Karpas-422 (cell line): ENCODE measurements at regions not wholly inside any gene's neighbourhood (a gene's known extent, or its start where the extent isn't known, plus 50 kb on each side); places are given as distances from the start of the nearest gene placed in this dataset.
"Not testable (repeated sequence)": the region's sequence is repeated elsewhere in the genome, so short reads cannot be mapped to it uniquely, and the experiment has no call there.

Experiments used
- DNase-seq: peaks from one replicate; pipeline ENCODE4 v3.0.0-alpha.2; 2015
- H2AFZ ChIP-seq: fragments of 200-600 bp; sonication (generic); 2 replicates; pipeline ENCODE4 v1.6.1; 2014; ENCODE audit warnings: antibody characterized with exemption, low read length, mixed read lengths
- H3K27ac ChIP-seq: fragments of 200-600 bp; sonication (generic); 2 replicates; pipeline ENCODE4 v1.5.1; 2014; ENCODE audit warnings: mild to moderate bottlenecking, low read length, moderate library complexity
- H3K27me3 ChIP-seq: fragments of 200-600 bp; sonication (generic); 2 replicates; pipeline ENCODE4 v1.6.1; 2014; ENCODE audit warnings: low read length, mixed read lengths
- H3K36me3 ChIP-seq: fragments of 200-600 bp; sonication (generic); 2 replicates; pipeline ENCODE4 v1.6.1; 2014; ENCODE audit warnings: low read length, mixed read lengths; ENCODE audit not compliant: insufficient read depth
- H3K4me1 ChIP-seq: fragments of 200-600 bp; sonication (generic); 2 replicates; pipeline ENCODE4 v1.6.1; 2014; ENCODE audit warnings: mild to moderate bottlenecking, low read length, mixed read lengths
- H3K4me2 ChIP-seq: fragments of 200-600 bp; sonication (generic); 2 replicates; pipeline ENCODE4 v1.6.1; 2014; ENCODE audit warnings: low read length, low read depth, mild to moderate bottlenecking; ENCODE audit not compliant: poor library complexity, severe bottlenecking
- H3K4me3 ChIP-seq: fragments of 200-600 bp; sonication (generic); 2 replicates; pipeline ENCODE4 v1.5.1; 2014; ENCODE audit warnings: mild to moderate bottlenecking, antibody characterized with exemption, low read length, mixed read lengths
- H3K79me2 ChIP-seq: fragments of 200-600 bp; sonication (generic); 2 replicates; pipeline ENCODE4 v1.6.1; 2014; ENCODE audit warnings: mild to moderate bottlenecking, low read length, mixed read lengths
- H3K9ac ChIP-seq: fragments of 200-600 bp; sonication (generic); 2 replicates; pipeline ENCODE4 v1.6.0; 2014; ENCODE audit warnings: low read length
- H3K9me2 ChIP-seq: fragments of 200-600 bp; sonication (generic), shearing (Covaris generic); replicated peaks from 2 replicates; pipeline ENCODE4 v1.6.0; 2014; ENCODE audit warnings: mild to moderate bottlenecking, low read length, moderate library complexity; ENCODE audit not compliant: insufficient read depth
- H3K9me3 ChIP-seq: fragments of 300-700, 200-600 bp; sonication (generic); 2 replicates; pipeline ENCODE4 v1.6.1; 2014; ENCODE audit warnings: low read length, mixed read lengths
- H4K20me1 ChIP-seq: fragments of 200-600 bp; sonication (generic); 2 replicates; pipeline ENCODE4 v1.6.1; 2014; ENCODE audit warnings: mild to moderate bottlenecking, antibody characterized with exemption, low read length, low read depth; ENCODE audit not compliant: insufficient read depth

GRCh38 chr5:62776592-62776991, 198.0 kb downstream of the LRRC70 start:
- H3K79me2 ChIP-seq, H3K4me3 ChIP-seq, H3K9me2 ChIP-seq, H4K20me1 ChIP-seq, H3K4me2 ChIP-seq, H3K36me3 ChIP-seq, DNase-seq, H3K27me3 ChIP-seq, H2AFZ ChIP-seq, H3K9ac ChIP-seq, H3K27ac ChIP-seq, H3K4me1 ChIP-seq, H3K9me3 ChIP-seq: not testable (repeated sequence)

- Histone ChIP-seq H3K9me3 (no peaks in the 10 kb centered on the region), H3K9me2 (no peaks in the 10 kb centered on the region), H3K27me3 (no peaks in the 10 kb centered on the region), H3K36me3 (no peaks in the 10 kb centered on the region), H3K27ac (no peak overlapping the region), H3K4me2 (no peak overlapping the region), H3K79me2 (no peaks in the 10 kb centered on the region), H2AFZ (no peak overlapping the region), H4K20me1 (no peaks in the 10 kb centered on the region), H3K4me3 (no peak overlapping the region), H3K9ac (no peak overlapping the region), H3K4me1 (no peaks in the 10 kb centered on the region)
- DNase-seq = no peak
Measured at GRCh38 chr5:62773460-62773859, 194.8 kb downstream of the LRRC70 start.

GRCh38 chr5:62771341-62771740, 192.7 kb downstream of the LRRC70 start:
- no peak overlapping the region for H2AFZ ChIP-seq
- DNase-seq = no peak
- H3K27ac ChIP-seq = no peak overlapping the region
- no peaks in the 10 kb centered on the region for H3K9me2 ChIP-seq
- no peaks in the 10 kb centered on the region for H3K36me3 ChIP-seq
- H3K4me1 ChIP-seq = no peaks in the 10 kb centered on the region
- no peaks in the 10 kb centered on the region for H3K27me3 ChIP-seq
- H4K20me1 ChIP-seq = no peaks in the 10 kb centered on the region
- H3K79me2 ChIP-seq = no peaks in the 10 kb centered on the region
- no peak overlapping the region for H3K4me2 ChIP-seq
- H3K9me3 ChIP-seq = no peaks in the 10 kb centered on the region
- H3K9ac ChIP-seq = no peak overlapping the region
- H3K4me3 ChIP-seq = no peak overlapping the region

GRCh38 chr5:62767650-62768049, 189.0 kb downstream of the LRRC70 start:
- Histone ChIP-seq H3K27ac (no peak overlapping the region), H3K9me2 (no peaks in the 10 kb centered on the region), H3K4me3 (no peak overlapping the region), H4K20me1 (no peaks in the 10 kb centered on the region), H3K9ac (no peak overlapping the region), H2AFZ (no peak overlapping the region), H3K79me2 (no peaks in the 10 kb centered on the region), H3K36me3 (no peaks in the 10 kb centered on the region), H3K9me3 (no peaks in the 10 kb centered on the region), H3K4me1 (peaks cover 3% of the 10 kb centered on the region), H3K4me2 (no peak overlapping the region), H3K27me3 (no peaks in the 10 kb centered on the region)
- no peak for DNase-seq

GRCh38 chr5:62767077-62767476, 188.5 kb downstream of the LRRC70 start:
- no peak overlapping the region for H3K4me2 ChIP-seq
- no peaks in the 10 kb centered on the region for H3K27me3 ChIP-seq
- no peaks in the 10 kb centered on the region for H4K20me1 ChIP-seq
- H3K9me3 ChIP-seq = no peaks in the 10 kb centered on the region
- no peaks in the 10 kb centered on the region for H3K9me2 ChIP-seq
- no peaks in the 10 kb centered on the region for H3K36me3 ChIP-seq
- H3K27ac ChIP-seq = no peak overlapping the region
- peaks cover 9% of the 10 kb centered on the region for H3K4me1 ChIP-seq
- no peak for DNase-seq
- H3K79me2 ChIP-seq = no peaks in the 10 kb centered on the region
- H3K9ac ChIP-seq = no peak overlapping the region
- no peak overlapping the region for H3K4me3 ChIP-seq
- no peak overlapping the region for H2AFZ ChIP-seq

GRCh38 chr5:62762503-62762902, 183.9 kb downstream of the LRRC70 start:
- Histone ChIP-seq H2AFZ (no peak overlapping the region), H3K4me1 (peaks cover 11% of the 10 kb centered on the region), H3K4me2 (peak overlapping the region; percentile 38), H4K20me1 (no peaks in the 10 kb centered on the region), H3K36me3 (no peaks in the 10 kb centered on the region), H3K79me2 (no peaks in the 10 kb centered on the region), H3K27me3 (no peaks in the 10 kb centered on the region), H3K4me3 (no peak overlapping the region), H3K9me2 (no peaks in the 10 kb centered on the region), H3K9ac (no peak overlapping the region), H3K27ac (no peak overlapping the region), H3K9me3 (no peaks in the 10 kb centered on the region)
- peak; percentile 70 for DNase-seq

- H3K9ac ChIP-seq, H3K4me3 ChIP-seq, H2AFZ ChIP-seq, H3K79me2 ChIP-seq, H3K27me3 ChIP-seq, H3K4me1 ChIP-seq, H3K4me2 ChIP-seq, H3K9me2 ChIP-seq, H3K27ac ChIP-seq, H3K9me3 ChIP-seq, H3K36me3 ChIP-seq, H4K20me1 ChIP-seq, DNase-seq: not testable (repeated sequence)
Measured at GRCh38 chr5:62757686-62758085, 179.1 kb downstream of the LRRC70 start.

GRCh38 chr5:62752998-62753367, 174.4 kb downstream of the LRRC70 start:
- H3K27ac ChIP-seq, H3K9me2 ChIP-seq, H3K4me1 ChIP-seq, H3K36me3 ChIP-seq, H2AFZ ChIP-seq, H3K79me2 ChIP-seq, H3K9ac ChIP-seq, H4K20me1 ChIP-seq, H3K9me3 ChIP-seq, H3K4me3 ChIP-seq, H3K27me3 ChIP-seq: not testable (repeated sequence)
- H3K4me2 ChIP-seq = peak overlapping the region; percentile 26
- DNase-seq = peak; percentile 77
